ENCODE measurements at regions not wholly inside any gene's neighbourhood (a gene's known extent, or its start where the extent isn't known, plus 50 kb on each side); places are given as distances from the start of the nearest gene placed in this dataset.

DNA sequence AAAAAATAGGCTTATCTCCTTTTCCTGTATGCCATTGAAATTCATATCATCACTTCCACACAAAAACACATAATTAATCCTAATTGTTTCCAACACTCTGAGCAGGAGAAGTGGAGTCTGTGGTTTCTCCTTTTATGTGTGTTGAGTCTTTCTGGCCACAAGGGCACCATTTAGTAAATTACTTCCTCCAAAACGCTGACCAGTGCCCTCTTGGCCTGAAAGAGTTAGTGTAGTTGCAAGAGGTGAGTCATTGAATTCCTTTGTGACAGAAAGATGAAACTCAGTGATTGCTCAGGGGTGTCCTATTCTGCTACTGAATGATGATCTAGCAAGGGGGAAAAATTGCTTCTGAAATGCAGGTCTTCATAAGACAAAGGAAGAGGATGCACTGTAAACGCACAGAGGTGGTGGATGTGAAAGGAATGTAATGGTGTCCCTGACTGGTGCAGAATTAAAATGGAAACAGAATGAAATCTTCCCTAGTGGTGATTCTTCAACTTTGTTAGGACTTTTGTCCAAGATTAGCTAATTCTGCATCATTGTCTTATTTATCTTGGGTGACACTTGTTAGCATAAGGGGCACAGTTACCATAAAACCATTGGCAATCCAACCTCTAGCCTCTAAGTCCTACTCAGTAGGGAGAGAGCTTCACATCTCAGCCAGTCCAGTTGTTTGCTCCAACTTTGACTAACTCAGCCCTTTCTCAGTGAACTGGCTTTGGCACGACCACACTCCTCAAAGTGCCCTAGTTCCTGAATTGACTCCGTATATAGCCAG, 208.4 kb upstream of the NANOGP8 start:
- Histone ChIP-seq H3K27ac (no peak overlapping the region), H3K36me3 (ENCODE audit: insufficient read depth, low read length) (no peaks in the 10 kb centered on the region), H3K9ac (ENCODE audit: insufficient read length) (no peak overlapping the region), H3K4me3 (no peak overlapping the region), H3K9me3 (ENCODE audit: low read depth, low read length) (no peaks in the 10 kb centered on the region)
- no peak for DNase-seq (ENCODE audit: low read depth, low spot score)
- TF ChIP-seq POLR2AphosphoS5 (IDR thresholded peaks at IDR 0.05; ENCODE audit: borderline replicate concordance, low read depth, low read length) (no peak), EZH2 (IDR thresholded peaks at IDR 0.05) (no peak), FOXP2 (optimal IDR thresholded peaks at IDR 0.05; ENCODE audit: control extremely low read depth, extremely low read length, insufficient read depth) (no peak)

- Histone ChIP-seq H3K36me3 (ENCODE audit: insufficient read depth, low read length) (no peaks in the 10 kb centered on the region), H3K4me3 (no peak overlapping the region), H3K27ac (no peak overlapping the region), H3K9ac (ENCODE audit: insufficient read length) (no peak overlapping the region), H3K9me3 (ENCODE audit: low read depth, low read length) (no peaks in the 10 kb centered on the region)
- DNase-seq (ENCODE audit: low read depth, low spot score), result no peak
- TF ChIP-seq FOXP2 (optimal IDR thresholded peaks at IDR 0.05; ENCODE audit: control extremely low read depth, extremely low read length, insufficient read depth) (no peak), POLR2AphosphoS5 (IDR thresholded peaks at IDR 0.05; ENCODE audit: borderline replicate concordance, low read depth, low read length) (no peak), EZH2 (IDR thresholded peaks at IDR 0.05) (no peak)
Observed at GRCh38 chr15:35290301-35290721, 205.2 kb upstream of the NANOGP8 start.

DNA sequence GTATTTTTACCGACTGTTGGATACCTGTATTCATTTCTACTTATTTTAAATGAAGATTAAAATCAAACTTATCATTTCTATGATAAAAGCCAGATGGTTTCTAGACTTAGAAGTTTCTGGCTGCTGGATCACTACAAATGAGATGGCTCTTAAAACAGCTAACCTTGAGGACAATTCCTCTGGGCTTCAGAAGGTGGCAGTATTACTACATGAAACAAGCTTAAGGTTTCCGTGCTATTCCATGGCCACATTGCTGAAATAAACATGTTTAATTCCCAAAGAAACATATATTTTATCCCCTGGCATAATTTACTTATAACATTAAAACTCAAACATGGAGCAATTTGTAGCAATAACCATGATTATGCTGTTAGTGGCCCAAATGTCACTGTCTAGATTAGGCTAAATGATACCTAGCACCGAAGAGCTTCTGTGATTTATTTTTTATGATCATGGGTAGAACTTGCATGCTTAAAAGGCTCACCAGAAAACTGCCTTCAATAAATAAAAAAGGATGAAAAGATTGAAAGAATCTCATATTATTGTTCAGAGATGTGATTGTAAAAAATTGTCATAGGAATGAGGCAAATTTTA, 204.0 kb upstream of the NANOGP8 start:
- Histone ChIP-seq H3K9me3 (ENCODE audit: low read depth, low read length) (no peaks in the 10 kb centered on the region), H3K36me3 (ENCODE audit: insufficient read depth, low read length) (no peaks in the 10 kb centered on the region), H3K27ac (no peak overlapping the region), H3K4me3 (no peak overlapping the region), H3K9ac (ENCODE audit: insufficient read length) (no peak overlapping the region)
- no peak for TF ChIP-seq EZH2 (IDR thresholded peaks at IDR 0.05)
- TF ChIP-seq POLR2AphosphoS5 (IDR thresholded peaks at IDR 0.05; ENCODE audit: borderline replicate concordance, low read depth, low read length), result no peak
- peak; percentile 37 for DNase-seq (ENCODE audit: low read depth, low spot score)

DNA sequence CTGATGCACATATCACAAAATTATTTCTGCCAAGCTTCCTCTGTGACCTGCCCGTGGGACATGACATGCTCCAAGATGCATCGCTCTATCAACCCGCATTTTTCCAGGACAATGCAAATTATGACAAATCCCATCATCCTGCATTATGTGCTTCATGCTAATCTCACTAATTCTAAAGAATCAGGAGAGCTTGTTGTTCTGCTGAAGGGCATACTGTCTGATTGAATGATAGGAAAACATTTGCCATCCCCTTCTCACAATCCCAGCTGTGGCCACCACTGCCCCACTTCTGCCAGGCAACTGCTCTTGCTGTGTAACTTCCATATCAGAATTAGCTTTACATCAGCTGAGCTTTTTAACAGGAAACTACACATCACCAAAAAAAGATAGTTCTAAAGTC, 203.5 kb upstream of the NANOGP8 start:
- Histone ChIP-seq H3K9me3 (ENCODE audit: low read depth, low read length) (no peaks in the 10 kb centered on the region), H3K4me3 (no peak overlapping the region), H3K36me3 (ENCODE audit: insufficient read depth, low read length) (no peaks in the 10 kb centered on the region), H3K9ac (ENCODE audit: insufficient read length) (no peak overlapping the region), H3K27ac (no peak overlapping the region)
- DNase-seq (ENCODE audit: low read depth, low spot score), result no peak
- TF ChIP-seq EZH2 (IDR thresholded peaks at IDR 0.05) (no peak), POLR2AphosphoS5 (IDR thresholded peaks at IDR 0.05; ENCODE audit: borderline replicate concordance, low read depth, low read length) (no peak), FOXP2 (optimal IDR thresholded peaks at IDR 0.05; ENCODE audit: control extremely low read depth, extremely low read length, insufficient read depth) (no peak)

DNA sequence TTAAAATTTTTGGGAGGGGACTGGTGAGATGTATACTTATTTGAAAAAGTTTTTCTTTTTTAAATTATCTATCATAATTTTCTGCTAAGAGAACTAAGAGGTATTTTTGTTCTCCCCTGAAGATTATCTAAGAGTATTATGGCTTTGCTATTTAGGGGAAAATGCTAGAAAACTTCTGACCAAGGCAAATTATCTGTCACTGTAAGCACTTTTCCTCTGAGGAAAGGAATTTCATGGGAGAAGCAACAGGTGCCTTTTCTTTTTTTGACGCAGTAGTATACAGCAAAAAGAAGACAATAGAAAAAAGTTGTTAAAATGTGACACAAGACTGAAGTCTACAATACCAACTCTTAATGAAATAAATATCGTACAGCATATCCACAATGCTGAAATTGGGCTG, 201.6 kb upstream of the NANOGP8 start:
- Histone ChIP-seq H3K27ac (peak overlapping the region; percentile 29; the same call in 1 of the 2 replicates), H3K9ac (ENCODE audit: insufficient read length) (peak overlapping the region; percentile 0), H3K4me3 (peak overlapping the region; percentile 43; the same call in 1 of the 2 replicates), H3K36me3 (ENCODE audit: insufficient read depth, low read length) (no peaks in the 10 kb centered on the region), H3K9me3 (ENCODE audit: low read depth, low read length) (no peaks in the 10 kb centered on the region)
- TF ChIP-seq FOXP2 (optimal IDR thresholded peaks at IDR 0.05; ENCODE audit: control extremely low read depth, extremely low read length, insufficient read depth) (no peak), EZH2 (IDR thresholded peaks at IDR 0.05) (no peak), POLR2AphosphoS5 (IDR thresholded peaks at IDR 0.05; ENCODE audit: borderline replicate concordance, low read depth, low read length) (no peak)
- DNase-seq (ENCODE audit: low read depth, low spot score), result no peak

DNA sequence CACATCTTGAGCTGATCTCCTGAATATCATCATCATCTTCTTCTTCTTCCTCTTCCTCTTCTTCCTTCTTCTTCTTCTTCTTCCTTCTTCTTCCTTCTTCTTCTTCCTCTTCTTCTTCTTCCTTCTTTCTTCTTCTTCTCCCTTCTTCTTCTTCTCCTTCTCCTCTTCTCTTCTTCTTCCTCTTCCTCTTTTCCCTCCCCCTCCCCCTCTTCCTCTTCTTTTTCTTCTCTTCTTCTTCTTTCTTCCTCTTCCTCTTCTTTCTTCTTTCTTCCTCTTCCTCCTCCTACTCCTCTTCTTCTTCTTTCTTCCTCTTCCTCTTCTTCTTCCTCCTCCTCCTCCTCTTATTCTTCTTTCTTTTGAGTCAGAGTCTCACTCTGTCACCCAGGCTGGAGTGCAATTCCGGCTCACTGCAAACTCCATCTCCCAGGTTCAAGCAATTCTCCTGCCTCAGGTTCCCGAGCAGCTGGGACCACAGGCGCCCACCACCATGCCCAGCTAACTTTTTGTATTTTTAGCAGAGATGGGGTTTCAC, 197.9 kb upstream of the NANOGP8 start:
- H3K9me3 ChIP-seq (ENCODE audit: low read depth, low read length), result no peaks in the 10 kb centered on the region
- H3K9ac ChIP-seq (ENCODE audit: insufficient read length), result no peak overlapping the region
- H3K4me3 ChIP-seq, result no peak overlapping the region
- no peak for DNase-seq (ENCODE audit: low read depth, low spot score)
- TF ChIP-seq EZH2 (IDR thresholded peaks at IDR 0.05) (no peak), POLR2AphosphoS5 (IDR thresholded peaks at IDR 0.05; ENCODE audit: borderline replicate concordance, low read depth, low read length) (no peak), FOXP2 (optimal IDR thresholded peaks at IDR 0.05; ENCODE audit: control extremely low read depth, extremely low read length, insufficient read depth) (no peak)
- no peak overlapping the region for H3K27ac ChIP-seq
- H3K36me3 ChIP-seq (ENCODE audit: insufficient read depth, low read length), result no peaks in the 10 kb centered on the region

- H3K36me3 ChIP-seq (ENCODE audit: insufficient read depth, low read length), result no peaks in the 10 kb centered on the region
- DNase-seq (ENCODE audit: low read depth, low spot score), result no peak
Observed at GRCh38 chr15:35281515-35281914, 196.4 kb upstream of the NANOGP8 start.

GRCh38 chr15:35279811-35280210, 194.7 kb upstream of the NANOGP8 start:
- no peaks in the 10 kb centered on the region for H3K36me3 ChIP-seq (ENCODE audit: insufficient read depth, low read length)
- no peak overlapping the region for H3K9ac ChIP-seq (ENCODE audit: insufficient read length)
- no peak overlapping the region for H3K4me3 ChIP-seq
- DNase-seq (ENCODE audit: low read depth, low spot score), result no peak
- TF ChIP-seq FOXP2 (optimal IDR thresholded peaks at IDR 0.05; ENCODE audit: control extremely low read depth, extremely low read length, insufficient read depth), result no peak
- no peak for TF ChIP-seq POLR2AphosphoS5 (IDR thresholded peaks at IDR 0.05; ENCODE audit: borderline replicate concordance, low read depth, low read length)
- TF ChIP-seq EZH2 (IDR thresholded peaks at IDR 0.05), result no peak
- H3K27ac ChIP-seq, result no peak overlapping the region
- H3K9me3 ChIP-seq (ENCODE audit: low read depth, low read length), result peaks cover 5% of the 10 kb centered on the region; the same call in 1 of the 2 replicates

More at GRCh38 chr15:35281515-35281914, 196.4 kb upstream of the NANOGP8 start:
- H3K4me3 ChIP-seq, result no peak overlapping the region
- H3K27ac ChIP-seq, result no peak overlapping the region
- TF ChIP-seq POLR2AphosphoS5 (IDR thresholded peaks at IDR 0.05; ENCODE audit: borderline replicate concordance, low read depth, low read length) (no peak), EZH2 (IDR thresholded peaks at IDR 0.05) (no peak)
- H3K9ac ChIP-seq (ENCODE audit: insufficient read length), result no peak overlapping the region
- peaks cover 5% of the 10 kb centered on the region; the same call in 1 of the 2 replicates for H3K9me3 ChIP-seq (ENCODE audit: low read depth, low read length)

Data from SK-N-MC (cell line).